K562 (cell line): ENCODE measurements at regions not wholly inside any gene's neighbourhood (a gene's known extent, or its start where the extent isn't known, plus 50 kb on each side); places are given as distances from the start of the nearest gene placed in this dataset.

Experiments used
- ATAC-seq: fragments of 200-7000 bp; cut with Tn5 transposase; 3 replicates; pipeline ENCODE4 v1.9.1; 2020; ENCODE audit warnings: moderate library complexity
- BruUV-seq: library from RNA; stranded (reverse); fragments of 400-500 nt; replicated peaks from 2 replicates; lab custom pipeline; 2021; lab: Mats Ljungman, UMichigan
- CTCF ChIA-PET: fragments of 300-600 bp; formaldehyde crosslinking; extraction: SDS; loops from one replicate; lab custom pipeline; 2021; ENCODE audit warnings: low intra/inter-chr PET ratio; lab: Yijun Ruan, JAX
- POLR2A ChIA-PET: fragments of 300-600, 350-650 bp; sonication (Branson Sonifier 250); formaldehyde crosslinking; extraction: SDS; loops from one replicate; lab custom pipeline; 2021; ENCODE audit warnings: antibody characterized with exemption, inconsistent platforms; lab: Yijun Ruan, JAX
- DNase-seq, 4 experiments: peaks; one replicate each; pipeline versions ENCODE4 v3.0.0 to v3.0.0-alpha.2; 2011 to 2018; ENCODE audit warnings: low spot score in 3 of 4, mixed read lengths in 3 of 4; ENCODE audit errors: extremely low read depth in 1 of 4
- FAIRE-seq: peaks from 2 replicates; lab custom pipeline; 2011; peaks lifted over from hg19 to GRCh38; lab: Jason Lieb, UNC
- H2AFZ ChIP-seq: 2 replicates; pipeline ENCODE4 v1.6.0; 2011; ENCODE audit warnings: low read depth, low read length, control low read depth, inconsistent platforms
- H3K27ac ChIP-seq: fragments of 200-600 bp; 3 replicates; pipeline ENCODE4 v1.8.0; 2011; ENCODE audit warnings: low read depth, mild to moderate bottlenecking, control low read depth, inconsistent platforms, low read length, moderate library complexity, mixed read lengths; ENCODE audit errors: extremely low read depth
- H3K27me3 ChIP-seq, 2 experiments: fragments of 300-600 bp in 1 of 2; 2 replicates in 1 of 2; 3 replicates in 1 of 2; pipeline versions ENCODE4 v1.6.0 to v1.8.0; 2011; ENCODE audit warnings: inconsistent platforms in 2 of 2, low read length in 2 of 2, mild to moderate bottlenecking in 1 of 2, mixed read lengths in 1 of 2, moderate library complexity in 1 of 2; ENCODE audit not compliant: control insufficient read depth in 2 of 2, insufficient read depth in 2 of 2
- H3K36me3 ChIP-seq: fragments of 300-600 bp; 3 replicates; pipeline ENCODE4 v1.8.0; 2011; ENCODE audit warnings: mild to moderate bottlenecking, low read length, inconsistent platforms; ENCODE audit not compliant: control insufficient read depth, insufficient read depth
- H3K4me1 ChIP-seq, 2 experiments: fragments of 200-600 bp in 1 of 2; replicated peaks in 1 of 2; 2 replicates in 1 of 2; 3 replicates in 1 of 2; pipeline versions ENCODE4 v1.5.1 to v1.8.0; 2011; ENCODE audit warnings: inconsistent platforms in 2 of 2, low read length in 2 of 2, mild to moderate bottlenecking in 1 of 2, mixed read lengths in 1 of 2, moderate library complexity in 1 of 2; ENCODE audit not compliant: control insufficient read depth in 2 of 2, insufficient read depth in 2 of 2
- H3K4me2 ChIP-seq: 2 replicates; pipeline ENCODE4 v1.6.1; 2011; ENCODE audit warnings: low read length, control low read depth, inconsistent platforms, mixed read lengths; ENCODE audit not compliant: insufficient read depth
- H3K4me3 ChIP-seq: fragments of 200-600 bp; sonication (generic), shearing (Covaris generic); 2 replicates; pipeline ENCODE4 v1.5.1; 2016; ENCODE audit warnings: control low read depth, inconsistent platforms
- H3K79me2 ChIP-seq: fragments of 200-600 bp; 3 replicates; pipeline ENCODE4 v1.8.0; 2011; ENCODE audit warnings: low read length, inconsistent platforms; ENCODE audit not compliant: control insufficient read depth, insufficient read depth
- H3K9ac ChIP-seq, 2 experiments: 2 replicates each; pipeline versions ENCODE4 v1.6.0 to v1.6.1; 2011; ENCODE audit warnings: low read depth in 2 of 2, low read length in 2 of 2, control low read depth in 1 of 2, inconsistent platforms in 1 of 2, mild to moderate bottlenecking in 1 of 2, mixed read lengths in 1 of 2; ENCODE audit not compliant: insufficient read depth in 1 of 2
- H3K9me1 ChIP-seq: one replicate; pipeline ENCODE4 v1.6.0; 2011; ENCODE audit warnings: inconsistent platforms, mild to moderate bottlenecking, low read length, moderate library complexity; ENCODE audit not compliant: control insufficient read depth, insufficient read depth
- H3K9me3 ChIP-seq: replicated peaks from 2 replicates; pipeline ENCODE4 v1.5.1; 2011; ENCODE audit warnings: low read depth, low read length, inconsistent platforms; ENCODE audit not compliant: control insufficient read depth, insufficient read depth
- H4K20me1 ChIP-seq: replicated peaks from 2 replicates; pipeline ENCODE4 v1.6.1; 2011; ENCODE audit warnings: low read length, inconsistent platforms, mixed read lengths; ENCODE audit not compliant: control insufficient read depth, insufficient read depth
- CCAR2 ChIP-seq: fragments of 200-400 bp; formaldehyde crosslinking; IDR thresholded peaks from 2 replicates; pipeline ENCODE4 v1.6.1; 2017; ENCODE audit warnings: mild to moderate bottlenecking, low read depth, low read length
- CEBPG ChIP-seq, 3 experiments: fragments of 200-800 bp in 1 of 3; sonication (Bioruptor generic) in 1 of 3; sonication (generic) in 1 of 3; formaldehyde crosslinking in 1 of 3; IDR thresholded peaks in 2 of 3; conservative IDR thresholded peaks in 1 of 3; 2 replicates each; pipeline versions ENCODE4 v1.6.1 to v1.8.0; 2016 to 2022; ENCODE audit warnings: missing compliant biosample characterization in 2 of 3, missing genetic modification characterization in 2 of 3, mild to moderate bottlenecking in 1 of 3, missing genetic modification reagents in 1 of 3
- KLF6 ChIP-seq: fragments of 250-450 bp; sonication (Bioruptor Pico); IDR thresholded peaks from 2 replicates; pipeline ENCODE4 v1.4.0; 2020; ENCODE audit warnings: mild to moderate bottlenecking, moderate library complexity, borderline replicate concordance
- SUPT5H ChIP-seq: fragments of 450-650 bp; IDR thresholded peaks from 2 replicates; pipeline ENCODE4 v1.6.1; 2016
- ZNF408 ChIP-seq: fragments of 250-450 bp; sonication (Bioruptor Pico); IDR thresholded peaks from 2 replicates; pipeline ENCODE4 v1.4.0; 2020; ENCODE audit warnings: low read depth, mild to moderate bottlenecking, moderate library complexity
- ZNF445 ChIP-seq: fragments of 250-450 bp; sonication (Bioruptor Pico); IDR thresholded peaks from 2 replicates; pipeline ENCODE4 v1.4.0; 2020; ENCODE audit warnings: low read depth, mild to moderate bottlenecking, moderate library complexity
- WGBS: fragments of 100-300 bp; shearing (Covaris generic); methylation state at CpG from one replicate; pipeline ENCODE4 v1.1.6; 2016; ENCODE audit warnings: low coverage, mixed read lengths; ENCODE audit not compliant: insufficient coverage; ENCODE audit errors: missing lambda C conversion rate; 5-methylcytosine and 5-hydroxymethylcytosine counted together
- in situ Hi-C: fragments of 300-500 bp; cut with MboI; formaldehyde crosslinking; loops from 4 replicates; pipeline ENCODE4 v1.15.0; 2018; ENCODE audit warnings: inconsistent platforms, mixed read lengths
- intact Hi-C: fragments of 100-400 bp; cut with micrococcal nuclease; formaldehyde crosslinking; loops from 2 replicates; pipeline ENCODE4 v1.14.2; 2022
- TF ChIP-seq, protein P1 (sequence below): sonication (generic); IDR thresholded peaks from 2 replicates; pipeline ENCODE4 v1.6.1; 2016
- TF ChIP-seq, protein P2 (sequence below), 2 experiments: fragments of 450-650 bp in 1 of 2; sonication (generic) in 1 of 2; formaldehyde crosslinking in 1 of 2; IDR thresholded peaks; 2 replicates each; pipeline versions ENCODE4 v1.7.1 to v1.9.0; 2016 to 2022; ENCODE audit warnings: inconsistent platforms in 1 of 2, mild to moderate bottlenecking in 1 of 2, missing genetic modification reagents in 1 of 2
- TF ChIP-seq, protein P3 (sequence below): fragments of 250-450 bp; sonication (Bioruptor Pico); IDR thresholded peaks from 2 replicates; pipeline ENCODE4 v1.9.0; 2021; ENCODE audit warnings: mild to moderate bottlenecking, inconsistent platforms

DNA sequence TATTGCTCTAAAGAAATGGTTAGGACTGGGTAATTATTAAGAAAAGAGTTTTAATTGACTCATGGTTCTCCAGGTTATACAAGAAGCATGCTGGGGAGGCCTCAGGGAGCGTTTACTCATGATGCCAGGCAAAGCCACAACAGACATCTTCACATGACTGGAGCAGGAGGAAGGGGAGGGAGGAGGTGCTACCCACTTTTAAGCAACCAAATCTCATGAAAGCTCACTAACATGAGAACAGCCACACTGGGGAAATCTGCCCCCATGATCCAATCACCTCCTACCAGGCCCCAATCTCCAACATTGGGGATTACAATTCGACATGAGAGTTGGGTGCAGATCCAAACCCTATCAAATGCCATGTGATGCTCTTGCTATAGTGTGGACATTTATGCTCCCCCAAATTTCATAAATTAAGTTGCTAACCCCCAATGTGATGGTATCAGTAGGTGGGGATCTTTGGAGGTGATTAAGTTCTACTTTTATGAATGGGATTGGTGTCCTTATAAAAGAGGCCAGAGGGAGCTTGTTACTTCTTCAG lies 773.6 kb upstream of the CDH10 start:
- no peaks in the 10 kb centered on the region for H3K36me3 ChIP-seq
- no peak overlapping the region for H3K9ac ChIP-seq
- FAIRE-seq (no peak), ATAC-seq (no peak), DNase-seq (no peak)
- no TSS peak for BruUV-seq
- H3K4me1 ChIP-seq: no peaks in the 10 kb centered on the region
- intact Hi-C loops: no loop called here
- 0% methylated on average over 2 of the region's 2 CpGs for WGBS
- H3K9me3 ChIP-seq: no peaks in the 10 kb centered on the region
- no peaks in the 10 kb centered on the region for H3K9me1 ChIP-seq
- no peaks in the 10 kb centered on the region for H3K79me2 ChIP-seq
- no peak overlapping the region for H2AFZ ChIP-seq
- H3K4me2 ChIP-seq: no peak overlapping the region
- POLR2A ChIA-PET: no interaction called here
- CTCF ChIA-PET: no interaction called here
- no peak overlapping the region for H3K27ac ChIP-seq
- in situ Hi-C loops: no loop called here
- no peaks in the 10 kb centered on the region for H3K27me3 ChIP-seq
- H4K20me1 ChIP-seq: no peaks in the 10 kb centered on the region
- H3K4me3 ChIP-seq: no peak overlapping the region
- TF ChIP-seq ZNF445 (CRISPR knock-in tag) (no peak), CCAR2 (no peak), KLF6 (no peak), CEBPG (CRISPR knock-in tag; IDR thresholded peaks at IDR 0.05) (no peak), CEBPG (tag; conservative IDR thresholded peaks at IDR 0.05 in 1 of 2, IDR thresholded peaks at IDR 0.05 in 1 of 2) (no peak), SUPT5H (no peak), ZNF408 (CRISPR knock-in tag) (no peak)
- TF ChIP-seq, protein P1, sequence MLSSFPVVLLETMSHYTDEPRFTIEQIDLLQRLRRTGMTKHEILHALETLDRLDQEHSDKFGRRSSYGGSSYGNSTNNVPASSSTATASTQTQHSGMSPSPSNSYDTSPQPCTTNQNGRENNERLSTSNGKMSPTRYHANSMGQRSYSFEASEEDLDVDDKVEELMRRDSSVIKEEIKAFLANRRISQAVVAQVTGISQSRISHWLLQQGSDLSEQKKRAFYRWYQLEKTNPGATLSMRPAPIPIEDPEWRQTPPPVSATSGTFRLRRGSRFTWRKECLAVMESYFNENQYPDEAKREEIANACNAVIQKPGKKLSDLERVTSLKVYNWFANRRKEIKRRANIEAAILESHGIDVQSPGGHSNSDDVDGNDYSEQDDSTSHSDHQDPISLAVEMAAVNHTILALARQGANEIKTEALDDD: no peak
- TF ChIP-seq, protein P2, sequence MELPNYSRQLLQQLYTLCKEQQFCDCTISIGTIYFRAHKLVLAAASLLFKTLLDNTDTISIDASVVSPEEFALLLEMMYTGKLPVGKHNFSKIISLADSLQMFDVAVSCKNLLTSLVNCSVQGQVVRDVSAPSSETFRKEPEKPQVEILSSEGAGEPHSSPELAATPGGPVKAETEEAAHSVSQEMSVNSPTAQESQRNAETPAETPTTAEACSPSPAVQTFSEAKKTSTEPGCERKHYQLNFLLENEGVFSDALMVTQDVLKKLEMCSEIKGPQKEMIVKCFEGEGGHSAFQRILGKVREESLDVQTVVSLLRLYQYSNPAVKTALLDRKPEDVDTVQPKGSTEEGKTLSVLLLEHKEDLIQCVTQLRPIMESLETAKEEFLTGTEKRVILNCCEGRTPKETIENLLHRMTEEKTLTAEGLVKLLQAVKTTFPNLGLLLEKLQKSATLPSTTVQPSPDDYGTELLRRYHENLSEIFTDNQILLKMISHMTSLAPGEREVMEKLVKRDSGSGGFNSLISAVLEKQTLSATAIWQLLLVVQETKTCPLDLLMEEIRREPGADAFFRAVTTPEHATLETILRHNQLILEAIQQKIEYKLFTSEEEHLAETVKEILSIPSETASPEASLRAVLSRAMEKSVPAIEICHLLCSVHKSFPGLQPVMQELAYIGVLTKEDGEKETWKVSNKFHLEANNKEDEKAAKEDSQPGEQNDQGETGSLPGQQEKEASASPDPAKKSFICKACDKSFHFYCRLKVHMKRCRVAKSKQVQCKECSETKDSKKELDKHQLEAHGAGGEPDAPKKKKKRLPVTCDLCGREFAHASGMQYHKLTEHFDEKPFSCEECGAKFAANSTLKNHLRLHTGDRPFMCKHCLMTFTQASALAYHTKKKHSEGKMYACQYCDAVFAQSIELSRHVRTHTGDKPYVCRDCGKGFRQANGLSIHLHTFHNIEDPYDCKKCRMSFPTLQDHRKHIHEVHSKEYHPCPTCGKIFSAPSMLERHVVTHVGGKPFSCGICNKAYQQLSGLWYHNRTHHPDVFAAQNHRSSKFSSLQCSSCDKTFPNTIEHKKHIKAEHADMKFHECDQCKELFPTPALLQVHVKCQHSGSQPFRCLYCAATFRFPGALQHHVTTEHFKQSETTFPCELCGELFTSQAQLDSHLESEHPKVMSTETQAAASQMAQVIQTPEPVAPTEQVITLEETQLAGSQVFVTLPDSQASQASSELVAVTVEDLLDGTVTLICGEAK (IDR thresholded peaks at IDR 0.05): no peak
- TF ChIP-seq, protein P2 (CRISPR knock-in tag; IDR thresholded peaks at IDR 0.05): no peak
- TF ChIP-seq, protein P3, sequence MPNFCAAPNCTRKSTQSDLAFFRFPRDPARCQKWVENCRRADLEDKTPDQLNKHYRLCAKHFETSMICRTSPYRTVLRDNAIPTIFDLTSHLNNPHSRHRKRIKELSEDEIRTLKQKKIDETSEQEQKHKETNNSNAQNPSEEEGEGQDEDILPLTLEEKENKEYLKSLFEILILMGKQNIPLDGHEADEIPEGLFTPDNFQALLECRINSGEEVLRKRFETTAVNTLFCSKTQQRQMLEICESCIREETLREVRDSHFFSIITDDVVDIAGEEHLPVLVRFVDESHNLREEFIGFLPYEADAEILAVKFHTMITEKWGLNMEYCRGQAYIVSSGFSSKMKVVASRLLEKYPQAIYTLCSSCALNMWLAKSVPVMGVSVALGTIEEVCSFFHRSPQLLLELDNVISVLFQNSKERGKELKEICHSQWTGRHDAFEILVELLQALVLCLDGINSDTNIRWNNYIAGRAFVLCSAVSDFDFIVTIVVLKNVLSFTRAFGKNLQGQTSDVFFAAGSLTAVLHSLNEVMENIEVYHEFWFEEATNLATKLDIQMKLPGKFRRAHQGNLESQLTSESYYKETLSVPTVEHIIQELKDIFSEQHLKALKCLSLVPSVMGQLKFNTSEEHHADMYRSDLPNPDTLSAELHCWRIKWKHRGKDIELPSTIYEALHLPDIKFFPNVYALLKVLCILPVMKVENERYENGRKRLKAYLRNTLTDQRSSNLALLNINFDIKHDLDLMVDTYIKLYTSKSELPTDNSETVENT: no peak
